ENCODE measurements at regions not wholly inside any gene's neighbourhood (a gene's known extent, or its start where the extent isn't known, plus 50 kb on each side); places are given as distances from the start of the nearest gene placed in this dataset.

GRCh38 chr20:17003170-17003870 lies 223.5 kb upstream of the PCSK2 start:
- FAIRE-seq (no peak), DNase-seq (ENCODE audit: extremely low spot score, insufficient read length, low read depth) (no peak)

GRCh38 chr20:17010181-17010580 lies 216.7 kb upstream of the PCSK2 start:
- DNase-seq (ENCODE audit: extremely low spot score, insufficient read length, low read depth) (no peak), FAIRE-seq (no peak)

DNA sequence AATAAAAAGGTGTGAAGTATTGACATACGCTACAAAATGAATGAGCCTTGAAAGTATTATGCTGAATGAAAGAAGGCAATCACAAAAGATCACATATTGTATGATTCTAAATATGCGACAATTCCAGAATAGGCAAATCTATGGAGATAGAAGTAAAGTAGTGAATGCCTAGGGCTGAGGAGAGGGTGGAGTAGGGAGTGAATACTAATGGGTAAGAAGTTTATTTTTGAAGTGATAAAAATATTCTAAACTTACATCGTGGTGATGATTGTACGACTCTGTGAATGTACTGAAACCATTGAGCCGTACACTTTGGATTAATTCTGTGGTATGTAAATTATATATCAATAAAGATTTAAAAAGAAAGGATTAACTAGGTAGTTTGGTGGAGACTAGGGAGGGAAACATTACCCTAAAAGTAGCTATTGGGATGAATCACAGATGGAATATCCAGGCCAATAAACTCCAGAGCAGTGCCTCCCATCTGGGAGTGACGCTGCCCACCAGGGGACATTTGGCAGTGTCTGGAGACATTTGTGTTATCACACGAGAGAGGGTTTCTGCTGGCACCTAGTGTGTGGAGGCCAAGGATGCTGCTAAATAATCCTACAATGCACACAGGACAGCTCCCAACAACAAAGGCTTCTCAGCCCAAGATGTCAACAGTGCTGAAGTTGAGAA lies 214.2 kb upstream of the PCSK2 start:
- no peak for FAIRE-seq
- DNase-seq (ENCODE audit: extremely low spot score, insufficient read length, low read depth), result no peak

GRCh38 chr20:17014217-17014616 lies 212.6 kb upstream of the PCSK2 start:
- DNase-seq (ENCODE audit: extremely low spot score, insufficient read length, low read depth), result no peak

GRCh38 chr20:17014756-17015366 lies 212.0 kb upstream of the PCSK2 start:
- no peak for FAIRE-seq
- no peak for DNase-seq (ENCODE audit: extremely low spot score, insufficient read length, low read depth)

More at GRCh38 chr20:17014217-17014616, 212.6 kb upstream of the PCSK2 start:
- no peak for FAIRE-seq

DNA sequence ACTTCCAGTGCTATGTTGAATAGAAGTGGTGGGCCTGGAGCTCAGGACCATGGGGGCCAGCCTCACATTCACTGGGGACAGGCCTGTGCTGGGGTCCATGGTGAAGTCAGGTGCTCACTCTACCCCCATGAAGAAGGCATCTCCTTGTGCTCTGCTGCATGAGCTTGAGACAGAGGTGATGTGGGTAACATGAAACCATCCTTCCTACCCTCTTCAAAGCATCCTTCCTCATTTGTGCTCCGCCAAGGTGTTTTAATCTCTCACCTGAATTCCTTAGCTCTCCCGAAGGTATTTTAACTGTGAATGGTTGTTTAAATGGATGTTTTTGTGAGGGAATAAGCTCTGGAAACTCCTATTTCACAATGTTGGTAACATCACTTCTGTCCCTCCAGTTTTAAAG lies 209.6 kb upstream of the PCSK2 start:
- FAIRE-seq (no peak), DNase-seq (ENCODE audit: extremely low spot score, insufficient read length, low read depth) (no peak)

DNA sequence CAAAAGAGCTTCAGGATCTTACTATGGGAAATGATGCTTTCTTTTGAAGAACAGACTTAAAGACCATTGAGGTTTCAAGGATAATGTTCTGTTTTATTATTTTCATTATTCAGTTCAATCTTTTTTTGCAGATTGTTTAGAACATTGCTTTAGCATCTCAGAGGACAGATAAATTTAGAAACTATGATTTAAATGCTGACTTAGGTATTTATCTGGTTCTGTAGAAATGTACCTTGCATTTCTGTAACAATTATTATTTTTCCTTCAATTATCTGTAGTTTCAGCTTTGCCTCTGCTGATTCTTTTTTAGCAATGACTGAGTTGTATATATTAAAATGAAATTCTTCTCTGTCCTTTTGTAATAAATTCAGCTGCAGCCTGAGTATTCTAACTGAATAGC lies 205.4 kb upstream of the PCSK2 start:
- FAIRE-seq, result no peak
- DNase-seq (ENCODE audit: extremely low spot score, insufficient read length, low read depth), result no peak

GRCh38 chr20:17023036-17023435 lies 203.8 kb upstream of the PCSK2 start:
- FAIRE-seq, result no peak
- DNase-seq (ENCODE audit: extremely low spot score, insufficient read length, low read depth), result no peak

- DNase-seq (ENCODE audit: extremely low spot score, insufficient read length, low read depth) (no peak), FAIRE-seq (no peak)
Observed at GRCh38 chr20:17023806-17024205, 203.0 kb upstream of the PCSK2 start.

DNA sequence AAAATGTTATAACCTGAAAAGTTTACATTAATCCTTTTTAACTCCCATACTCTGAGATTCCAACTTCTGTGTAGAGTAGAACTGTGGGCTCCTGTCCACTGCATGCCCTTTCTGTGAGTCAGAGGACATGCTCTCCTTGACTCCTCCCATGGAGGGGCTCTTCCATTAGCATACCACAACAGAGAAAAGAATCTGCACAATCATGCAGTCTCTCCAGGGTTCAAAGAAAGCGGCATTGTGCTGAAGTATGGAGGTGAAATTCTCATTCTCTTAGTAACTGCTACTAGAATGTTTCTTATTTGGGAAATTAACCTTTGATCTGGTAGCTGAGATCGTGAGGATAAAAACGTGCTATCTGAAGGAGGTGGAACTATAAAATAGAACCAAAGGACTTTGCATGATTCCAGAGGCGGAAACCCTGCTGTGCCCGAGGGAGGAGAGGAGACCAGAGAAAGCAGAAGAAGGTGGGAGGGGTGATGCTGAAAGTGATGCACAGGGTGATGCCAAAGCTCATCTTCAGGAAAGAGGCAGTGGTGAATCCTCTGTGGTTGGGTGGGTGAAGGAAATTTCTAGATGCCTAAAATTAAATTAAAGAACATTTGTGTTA lies 202.2 kb upstream of the PCSK2 start:
- no peak for FAIRE-seq
- DNase-seq (ENCODE audit: extremely low spot score, insufficient read length, low read depth), result no peak

DNA sequence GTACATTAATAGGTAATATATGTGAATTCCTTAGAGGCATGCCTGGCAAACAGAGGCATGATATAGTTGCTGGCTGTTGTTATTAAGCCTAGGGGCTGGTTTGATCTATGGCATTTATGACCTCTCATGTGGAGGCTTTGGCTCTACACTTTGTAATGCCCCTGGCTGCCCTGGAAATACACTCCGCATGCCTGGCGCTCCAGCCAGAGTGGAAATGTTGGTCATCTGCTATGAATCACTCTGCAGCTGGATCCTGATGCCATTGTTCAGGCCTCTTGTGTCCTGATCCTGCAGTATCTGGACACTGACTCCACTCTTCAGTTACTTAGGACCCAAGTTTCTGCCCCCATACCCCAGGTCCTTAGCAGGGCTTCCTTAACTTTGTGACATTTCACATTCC lies 200.5 kb upstream of the PCSK2 start:
- FAIRE-seq, result no peak

GRCh38 chr20:17029698-17030097 lies 197.1 kb upstream of the PCSK2 start:
- no peak for DNase-seq (ENCODE audit: extremely low spot score, insufficient read length, low read depth)
- no peak for FAIRE-seq

More for the DNA sequence above, 200.5 kb upstream of the PCSK2 start:
- no peak for DNase-seq (ENCODE audit: extremely low spot score, insufficient read length, low read depth)

- FAIRE-seq (no peak), DNase-seq (ENCODE audit: extremely low spot score, insufficient read length, low read depth) (no peak)
Observed at GRCh38 chr20:17036541-17036940, 190.3 kb upstream of the PCSK2 start.

- no peak for FAIRE-seq
- no peak for DNase-seq (ENCODE audit: extremely low spot score, insufficient read length, low read depth)
Observed at GRCh38 chr20:17042122-17042521, 184.7 kb upstream of the PCSK2 start.

- DNase-seq (ENCODE audit: extremely low spot score, insufficient read length, low read depth), result no peak
- no peak for FAIRE-seq
Observed at GRCh38 chr20:17043323-17043722, 183.5 kb upstream of the PCSK2 start.

DNA sequence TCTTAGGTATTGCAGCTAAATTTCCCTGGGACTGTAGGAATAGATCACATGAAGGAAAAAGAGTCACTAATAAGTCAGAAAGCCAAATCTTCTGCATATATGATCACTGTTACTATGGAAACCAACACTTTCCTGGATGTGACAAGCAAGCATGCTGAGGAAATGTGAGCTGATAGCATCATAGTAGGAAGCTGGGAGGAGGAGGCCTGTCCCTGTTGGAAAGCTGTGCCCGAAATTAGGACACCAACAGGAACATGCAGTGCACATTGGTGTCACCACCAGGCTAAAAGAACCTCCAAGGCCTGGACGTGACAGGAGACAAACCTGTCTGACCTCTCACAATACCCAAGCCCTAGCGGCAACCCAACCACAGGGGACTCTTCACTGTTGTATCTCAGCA lies 181.9 kb upstream of the PCSK2 start:
- DNase-seq (ENCODE audit: extremely low spot score, insufficient read length, low read depth) (no peak), FAIRE-seq (no peak)

- DNase-seq (ENCODE audit: extremely low spot score, insufficient read length, low read depth) (no peak), FAIRE-seq (no peak)
Observed at GRCh38 chr20:17059465-17059864, 167.4 kb upstream of the PCSK2 start.

GRCh38 chr20:17061715-17062114 lies 165.1 kb upstream of the PCSK2 start:
- no peak for DNase-seq (ENCODE audit: extremely low spot score, insufficient read length, low read depth)
- no peak for FAIRE-seq

- no peak for DNase-seq (ENCODE audit: extremely low spot score, insufficient read length, low read depth)
- FAIRE-seq, result no peak
Observed at GRCh38 chr20:17062712-17063111, 164.1 kb upstream of the PCSK2 start.

DNA sequence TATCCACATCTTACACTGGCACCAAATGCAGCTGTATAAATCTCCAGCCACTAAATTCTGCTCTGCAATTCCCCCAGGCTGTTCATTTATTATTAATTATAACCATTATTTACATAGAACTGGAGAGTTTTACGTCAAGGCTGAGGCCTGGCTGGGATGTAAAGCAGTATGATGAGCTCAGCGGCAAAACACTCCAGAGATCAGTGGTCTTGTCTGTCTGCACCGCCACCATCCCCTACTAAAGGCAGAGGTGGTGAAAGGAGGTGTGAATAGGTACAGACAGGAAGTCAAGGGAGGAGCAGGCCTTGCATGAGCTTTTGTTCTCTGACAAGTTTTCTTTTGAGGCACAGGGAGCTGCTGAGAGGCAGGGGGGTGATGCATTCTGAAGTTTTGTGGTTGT lies 159.9 kb upstream of the PCSK2 start:
- FAIRE-seq, result no peak
- DNase-seq (ENCODE audit: extremely low spot score, insufficient read length, low read depth), result no peak

DNA sequence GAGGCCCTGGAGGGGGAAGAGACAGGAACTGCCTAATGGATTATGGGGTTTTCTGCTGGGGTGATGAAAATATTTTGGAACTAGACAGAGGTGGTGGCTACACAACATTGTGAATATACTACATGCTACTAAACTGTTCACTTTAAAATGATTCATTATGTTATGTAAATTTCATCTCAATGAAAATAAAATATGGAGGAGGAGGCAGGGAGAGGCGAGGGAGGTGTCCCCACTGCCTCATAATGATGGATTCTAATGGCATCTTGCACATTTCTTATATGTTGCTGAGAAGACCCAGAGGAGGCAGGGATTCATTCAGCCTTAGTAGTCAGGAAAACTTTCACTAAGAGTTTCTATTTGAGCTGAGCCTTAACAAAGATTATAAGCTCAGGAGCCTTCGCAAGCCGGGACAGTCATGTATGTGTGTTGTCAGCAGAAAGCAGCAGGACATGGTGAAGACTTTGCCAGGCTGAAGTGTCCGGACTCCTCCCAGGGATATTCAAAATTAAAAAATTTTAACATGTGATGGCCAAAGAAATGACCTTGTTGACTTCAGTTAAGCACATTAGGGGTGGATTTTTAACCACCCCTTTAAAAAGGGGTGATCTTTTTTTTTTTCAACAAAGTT lies 158.6 kb upstream of the PCSK2 start:
- FAIRE-seq (no peak), DNase-seq (ENCODE audit: extremely low spot score, insufficient read length, low read depth) (no peak)
